Caco-2 (cell line): ENCODE measurements at regions not wholly inside any gene's neighbourhood (a gene's known extent, or its start where the extent isn't known, plus 50 kb on each side); places are given as distances from the start of the nearest gene placed in this dataset.

Source experiments
- BruUV-seq: library from RNA; stranded (reverse); fragments of 400-500 nt; replicated peaks from 2 replicates; lab custom pipeline; 2021; lab: Mats Ljungman, UMichigan
- CTCF ChIA-PET: fragments of 300-600 bp; sonication (Branson Sonifier 250); formaldehyde crosslinking; loops from one replicate; lab custom pipeline; 2022; ENCODE audit warnings: antibody characterized with exemption; lab: Charles Lee
- POLR2A ChIA-PET: fragments of 300-600 bp; sonication (Branson Sonifier 250); formaldehyde crosslinking; loops from one replicate; lab custom pipeline; 2022; ENCODE audit warnings: antibody characterized with exemption; lab: Charles Lee
- DNase-seq, 2 experiments: peaks; one replicate each; pipeline versions ENCODE4 v3.0.0 to v3.0.0-alpha.2; 2020 to 2022
- H3K27me3 ChIP-seq: replicated peaks from 2 replicates; pipeline ENCODE4 v1.6.0; 2011; ENCODE audit warnings: low read length; ENCODE audit not compliant: control insufficient read depth, insufficient read depth
- H3K36me3 ChIP-seq: 2 replicates; pipeline ENCODE4 v1.5.1; 2011; ENCODE audit warnings: low read length; ENCODE audit not compliant: control insufficient read depth, insufficient read depth
- H3K4me1 ChIP-seq: fragments of 250-450 bp; sonication (Bioruptor Pico); 2 replicates; pipeline ENCODE4 v1.5.1; 2020; ENCODE audit warnings: mild to moderate bottlenecking
- H3K4me3 ChIP-seq: 2 replicates; pipeline ENCODE4 v1.5.1; 2011; ENCODE audit warnings: low read depth, mild to moderate bottlenecking, control low read depth, low read length
- H3K9me3 ChIP-seq: fragments of 250-450 bp; sonication (Bioruptor Pico); 2 replicates; pipeline ENCODE4 v1.5.1; 2020; ENCODE audit warnings: mild to moderate bottlenecking, moderate library complexity
- H3K27ac Mint-ChIP-seq: one replicate; pipeline ENCODE4 v1.8.0; 2022; ENCODE audit warnings: mixed read lengths; ENCODE audit not compliant: unreplicated experiment
- H3K27me3 Mint-ChIP-seq: one replicate; pipeline ENCODE4 v1.8.0; 2022; ENCODE audit warnings: mixed read lengths; ENCODE audit not compliant: insufficient read depth, unreplicated experiment
- H3K36me3 Mint-ChIP-seq: one replicate; pipeline ENCODE4 v1.8.0; 2022; ENCODE audit warnings: mild to moderate bottlenecking, mixed read lengths; ENCODE audit not compliant: insufficient read depth, unreplicated experiment
- H3K4me1 Mint-ChIP-seq: one replicate; pipeline ENCODE4 v1.8.0; 2022; ENCODE audit warnings: low read depth, mixed read lengths; ENCODE audit not compliant: unreplicated experiment
- H3K4me3 Mint-ChIP-seq: one replicate; pipeline ENCODE4 v1.8.0; 2022; ENCODE audit warnings: mild to moderate bottlenecking, moderate library complexity, mixed read lengths; ENCODE audit not compliant: unreplicated experiment
- H3K9me3 Mint-ChIP-seq: one replicate; pipeline ENCODE4 v1.8.0; 2022; ENCODE audit warnings: mixed read lengths; ENCODE audit not compliant: unreplicated experiment
- CTCF ChIP-seq, 2 experiments: fragments of 200-600 bp in 1 of 2; IDR thresholded peaks; 1 replicate in 1 of 2; 2 replicates in 1 of 2; pipeline versions ENCODE4 v1.5.1 to v1.8.0; 2011 to 2022; ENCODE audit warnings: antibody characterized with exemption in 1 of 2, control low read depth in 1 of 2, inconsistent platforms in 1 of 2, low read depth in 1 of 2, low read length in 1 of 2, mild to moderate bottlenecking in 1 of 2, moderate library complexity in 1 of 2; ENCODE audit not compliant: insufficient read depth in 1 of 2, severe bottlenecking in 1 of 2, unreplicated experiment in 1 of 2
- intact Hi-C: fragments of 100-400 bp; cut with micrococcal nuclease; formaldehyde crosslinking; loops from one replicate; pipeline ENCODE4 v1.10.0; 2022; ENCODE audit not compliant: unreplicated experiment

DNA sequence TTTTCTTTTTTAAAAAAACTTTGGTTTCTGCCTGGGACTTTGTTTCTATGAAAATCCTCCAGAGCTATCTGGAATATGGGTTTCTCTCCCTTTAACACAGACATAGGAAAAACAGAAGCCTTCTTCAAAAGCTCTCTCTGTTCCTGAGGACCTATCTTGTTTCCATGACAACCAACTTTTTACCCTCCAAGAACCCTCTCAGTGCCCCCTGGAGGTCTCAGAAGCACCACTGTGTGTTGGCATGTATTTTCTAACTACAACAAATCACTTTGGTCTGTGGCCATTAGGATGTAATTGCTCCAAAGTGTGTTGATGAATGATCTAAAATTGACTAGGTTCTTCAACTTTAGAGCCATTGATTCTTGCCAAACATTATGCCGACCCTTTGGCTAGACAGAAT is 1331.6 kb downstream of the ADGRL3 start:
- Mint-ChIP-seq H3K27me3 (no peaks in the 10 kb centered on the region), H3K36me3 (no peaks in the 10 kb centered on the region), H3K9me3 (peaks cover 16% of the 10 kb centered on the region), H3K4me1 (peaks cover 8% of the 10 kb centered on the region), H3K4me3 (no peak overlapping the region), H3K27ac (no peak overlapping the region)
- no peak overlapping the region for H3K4me3 ChIP-seq
- POLR2A ChIA-PET, result no interaction called here
- H3K27me3 ChIP-seq, result no peaks in the 10 kb centered on the region
- CTCF ChIA-PET, result no interaction called here
- no peak for TF ChIP-seq CTCF (IDR thresholded peaks at IDR 0.05; ENCODE audit: insufficient read depth in 1 of 2, low read depth in 1 of 2, low read length in 1 of 2, severe bottlenecking in 1 of 2, unreplicated experiment in 1 of 2)
- H3K9me3 ChIP-seq, result no peaks in the 10 kb centered on the region
- no peaks in the 10 kb centered on the region for H3K4me1 ChIP-seq
- no peaks in the 10 kb centered on the region for H3K36me3 ChIP-seq
- intact Hi-C loops, result no loop called here
- no peak for DNase-seq
- no TSS peak for BruUV-seq

GRCh38 chr4:62531264-62531663 is 1331.1 kb downstream of the ADGRL3 start:
- intact Hi-C loops, result no loop called here

GRCh38 chr4:62528874-62529273 is 1328.7 kb downstream of the ADGRL3 start:
- Mint-ChIP-seq H3K36me3 (no peaks in the 10 kb centered on the region), H3K27ac (no peak overlapping the region), H3K9me3 (peaks cover 13% of the 10 kb centered on the region), H3K4me1 (peaks cover 8% of the 10 kb centered on the region), H3K27me3 (no peaks in the 10 kb centered on the region), H3K4me3 (no peak overlapping the region)
- Histone ChIP-seq H3K36me3 (no peaks in the 10 kb centered on the region), H3K4me1 (no peaks in the 10 kb centered on the region), H3K27me3 (no peaks in the 10 kb centered on the region), H3K4me3 (no peak overlapping the region), H3K9me3 (no peaks in the 10 kb centered on the region)
- BruUV-seq, result no TSS peak
- no peak for TF ChIP-seq CTCF (IDR thresholded peaks at IDR 0.05; ENCODE audit: insufficient read depth in 1 of 2, low read depth in 1 of 2, low read length in 1 of 2, severe bottlenecking in 1 of 2, unreplicated experiment in 1 of 2)
- POLR2A ChIA-PET, result no interaction called here
- CTCF ChIA-PET, result no interaction called here
- DNase-seq, result no peak
- intact Hi-C loops, result no loop called here

More at GRCh38 chr4:62531264-62531663, 1331.1 kb downstream of the ADGRL3 start:
- Mint-ChIP-seq H3K36me3 (no peaks in the 10 kb centered on the region), H3K4me1 (peaks cover 8% of the 10 kb centered on the region), H3K4me3 (no peak overlapping the region), H3K27me3 (no peaks in the 10 kb centered on the region), H3K9me3 (peaks cover 16% of the 10 kb centered on the region), H3K27ac (no peak overlapping the region)
- TF ChIP-seq CTCF (IDR thresholded peaks at IDR 0.05; ENCODE audit: insufficient read depth in 1 of 2, low read depth in 1 of 2, low read length in 1 of 2, severe bottlenecking in 1 of 2, unreplicated experiment in 1 of 2), result no peak
- H3K4me1 ChIP-seq, result no peaks in the 10 kb centered on the region
- no peak for DNase-seq
- POLR2A ChIA-PET, result no interaction called here
- no peak overlapping the region for H3K4me3 ChIP-seq
- H3K36me3 ChIP-seq, result no peaks in the 10 kb centered on the region
- H3K27me3 ChIP-seq, result no peaks in the 10 kb centered on the region
- no TSS peak for BruUV-seq
- H3K9me3 ChIP-seq, result no peaks in the 10 kb centered on the region
- CTCF ChIA-PET, result no interaction called here
